GM12878 (cell line): ENCODE measurements at regions not wholly inside any gene's neighbourhood (a gene's known extent, or its start where the extent isn't known, plus 50 kb on each side); places are given as distances from the start of the nearest gene placed in this dataset.

Experiments used
- ATAC-seq: fragments of 200-7000 bp; cut with Tn5 transposase; 3 replicates; pipeline ENCODE4 v1.9.1; 2020; ENCODE audit warnings: mild to moderate bottlenecking, moderate library complexity
- BruUV-seq: library from RNA; stranded (reverse); fragments of 400-500 nt; replicated peaks from 2 replicates; lab custom pipeline; 2021; lab: Mats Ljungman, UMichigan
- CTCF ChIA-PET: fragments of 300-600 bp; sonication (Branson Sonifier 250); formaldehyde crosslinking; extraction: SDS; loops from one replicate; lab custom pipeline; 2021; ENCODE audit warnings: inconsistent platforms; lab: Yijun Ruan, JAX
- POLR2A ChIA-PET: fragments of 350-600 bp; formaldehyde crosslinking; extraction: SDS; loops from one replicate; lab custom pipeline; 2021; ENCODE audit warnings: inconsistent platforms; lab: Charles Lee
- RAD21 ChIA-PET: fragments of 300-600 bp; sonication (Branson Sonifier 250); formaldehyde crosslinking; loops from one replicate; lab custom pipeline; 2023; ENCODE audit warnings: antibody characterized with exemption; ENCODE audit not compliant: unreplicated experiment; lab: Charles Lee
- SMC1A ChIA-PET: fragments of 300-600 bp; sonication (Branson Sonifier 250); formaldehyde crosslinking; loops from one replicate; lab custom pipeline; 2023; ENCODE audit not compliant: unreplicated experiment, uncharacterized antibody; lab: Charles Lee
- DNase-seq: peaks from one replicate; pipeline ENCODE4 v3.0.0-alpha.2; 2011; ENCODE audit warnings: low read depth, low spot score
- FAIRE-seq: peaks from 3 replicates; lab custom pipeline; 2011; peaks lifted over from hg19 to GRCh38; lab: Jason Lieb, UNC
- H2AFZ ChIP-seq: 2 replicates; pipeline ENCODE4 v1.6.0; 2011; ENCODE audit warnings: low read depth, low read length, control low read depth; ENCODE audit not compliant: control insufficient read depth
- H3K27ac ChIP-seq: 2 replicates; pipeline ENCODE4 v1.5.1; 2011; ENCODE audit warnings: control low read depth; ENCODE audit not compliant: control insufficient read depth, insufficient read depth
- H3K27me3 ChIP-seq, 2 experiments: replicated peaks in 1 of 2; 2 replicates each; pipeline versions ENCODE4 v1.6.0 to v1.6.1; 2011; ENCODE audit warnings: low read length in 1 of 2; ENCODE audit not compliant: control insufficient read depth in 2 of 2, insufficient read depth in 2 of 2
- H3K36me3 ChIP-seq, 2 experiments: 2 replicates each; pipeline ENCODE4 v1.5.1; 2011; ENCODE audit warnings: low read length in 1 of 2; ENCODE audit not compliant: control insufficient read depth in 2 of 2, insufficient read depth in 2 of 2
- H3K4me1 ChIP-seq: 2 replicates; pipeline ENCODE4 v1.6.1; 2011; ENCODE audit warnings: mild to moderate bottlenecking, low read length, moderate library complexity, mixed read lengths; ENCODE audit not compliant: control insufficient read depth, insufficient read depth
- H3K4me2 ChIP-seq: 2 replicates; pipeline ENCODE4 v1.6.0; 2011; ENCODE audit warnings: control low read depth; ENCODE audit not compliant: control insufficient read depth, insufficient read depth
- H3K4me3 ChIP-seq: fragments of 200-600 bp; sonication (generic); 2 replicates; pipeline ENCODE4 v1.5.1; 2016
- H3K79me2 ChIP-seq: 2 replicates; pipeline ENCODE4 v1.6.0; 2011; ENCODE audit warnings: low read length; ENCODE audit not compliant: control insufficient read depth, insufficient read depth
- H3K9ac ChIP-seq: 2 replicates; pipeline ENCODE4 v1.8.0; 2011; ENCODE audit warnings: low read length, control low read depth, mixed read lengths; ENCODE audit not compliant: control insufficient read depth, insufficient read depth
- H3K9me3 ChIP-seq: replicated peaks from 3 replicates; pipeline ENCODE4 v1.5.1; 2011; ENCODE audit warnings: mild to moderate bottlenecking, low read length; ENCODE audit not compliant: control insufficient read depth, insufficient read depth
- H4K20me1 ChIP-seq: 2 replicates; pipeline ENCODE4 v1.6.0; 2011; ENCODE audit not compliant: control insufficient read depth, insufficient read depth
- RAD21 ChIP-seq: IDR thresholded peaks from 2 replicates; pipeline ENCODE4 v1.6.1; 2011; ENCODE audit warnings: mild to moderate bottlenecking, low read depth, low read length, moderate library complexity; ENCODE audit not compliant: insufficient read depth
- RCOR1 ChIP-seq: conservative IDR thresholded peaks from 2 replicates; pipeline ENCODE4 v1.6.1; 2012; ENCODE audit warnings: low read depth, low read length, improper control_type of control experiment
- SMC3 ChIP-seq: IDR thresholded peaks from 2 replicates; pipeline ENCODE4 v1.6.1; 2011; ENCODE audit warnings: low read length, improper control_type of control experiment, borderline replicate concordance
- WGBS: methylation state at CpG from one replicate; pipeline ENCODE4 v1.1.6; 2016; ENCODE audit warnings: low lambda C conversion rate; ENCODE audit not compliant: insufficient replicate concordance, insufficient coverage; ENCODE audit errors: missing lambda C conversion rate; 5-methylcytosine and 5-hydroxymethylcytosine counted together
- in situ Hi-C: fragments of 300-500 bp; cut with MboI; formaldehyde crosslinking; loops from 9 replicates; pipeline ENCODE4 v1.14.3; 2018; ENCODE audit warnings: mixed read lengths
- intact Hi-C: fragments of 100-400 bp; cut with micrococcal nuclease; formaldehyde crosslinking; loops from one replicate; pipeline ENCODE4 v1.14.2; 2022; ENCODE audit not compliant: unreplicated experiment
- TF ChIP-seq, protein P1 (sequence below), 3 experiments: IDR thresholded peaks in 2 of 3; conservative IDR thresholded peaks in 1 of 3; 2 replicates each; pipeline ENCODE4 v1.5.1; 2011; ENCODE audit warnings: low read depth in 3 of 3, low read length in 3 of 3, mild to moderate bottlenecking in 3 of 3, control low read depth in 2 of 3, moderate library complexity in 2 of 3, inconsistent platforms in 1 of 3, mixed read lengths in 1 of 3; ENCODE audit not compliant: control insufficient read depth in 2 of 3, insufficient read depth in 1 of 3; ENCODE audit errors: extremely low read depth in 1 of 3
- TF ChIP-seq, protein P2 (sequence below): fragments of 450-650 bp; IDR thresholded peaks from 2 replicates; pipeline ENCODE4 v1.6.1; 2016; ENCODE audit warnings: mild to moderate bottlenecking
- TF ChIP-seq, protein P3 (sequence below): fragments of 450-650 bp; IDR thresholded peaks from 2 replicates; pipeline ENCODE4 v1.6.1; 2017; ENCODE audit warnings: borderline replicate concordance

DNA sequence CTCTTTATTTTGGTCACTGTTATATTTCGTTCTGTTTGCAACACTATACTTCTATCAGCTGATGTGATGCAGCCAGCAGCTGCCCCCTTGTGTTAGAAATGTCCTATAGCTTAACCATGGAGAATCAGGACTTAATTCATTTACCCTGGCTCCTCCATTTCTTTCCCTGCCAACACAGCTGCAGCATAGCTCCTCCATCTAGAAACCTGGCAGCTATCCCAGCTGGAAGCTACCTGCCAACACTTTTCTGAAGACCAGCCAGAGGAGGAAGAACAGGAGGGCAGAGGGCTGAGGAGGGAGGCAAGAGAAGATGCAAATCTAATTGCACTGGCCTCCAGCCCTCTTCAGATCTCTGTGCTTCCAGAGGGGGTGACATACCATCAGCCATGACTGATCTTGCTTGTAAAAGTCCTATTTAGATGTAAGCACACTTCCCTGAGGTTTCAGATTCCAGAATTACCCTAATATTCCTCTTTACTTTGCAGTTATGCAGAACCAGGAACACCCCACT, 156.8 kb upstream of the TMEM260 start:
- in situ Hi-C loops (no loop called here), intact Hi-C loops (no loop called here)
- no peak for DNase-seq
- ChIA-PET CTCF (interaction anchor here (1.0 to 2.7 kb wide), 4 partner anchors 690 to 985 kb away, joined by 4 to 17 read pairs (median 5); no protein-coding TSS in a partner anchor), RAD21 (interaction anchor here (0.9 to 1.5 kb wide), 3 partner anchors 364 to 691 kb away, joined by 3 to 11 read pairs (median 3); no protein-coding TSS in a partner anchor), SMC1A (interaction anchor here (0.6 to 1.2 kb wide), 4 partner anchors 13 to 716 kb away, joined by 3 to 6 read pairs (median 4); no protein-coding TSS in a partner anchor), POLR2A (no interaction called here)
- H3K4me3 ChIP-seq, result no peak overlapping the region
- no TSS peak for BruUV-seq
- TF ChIP-seq, protein P1, sequence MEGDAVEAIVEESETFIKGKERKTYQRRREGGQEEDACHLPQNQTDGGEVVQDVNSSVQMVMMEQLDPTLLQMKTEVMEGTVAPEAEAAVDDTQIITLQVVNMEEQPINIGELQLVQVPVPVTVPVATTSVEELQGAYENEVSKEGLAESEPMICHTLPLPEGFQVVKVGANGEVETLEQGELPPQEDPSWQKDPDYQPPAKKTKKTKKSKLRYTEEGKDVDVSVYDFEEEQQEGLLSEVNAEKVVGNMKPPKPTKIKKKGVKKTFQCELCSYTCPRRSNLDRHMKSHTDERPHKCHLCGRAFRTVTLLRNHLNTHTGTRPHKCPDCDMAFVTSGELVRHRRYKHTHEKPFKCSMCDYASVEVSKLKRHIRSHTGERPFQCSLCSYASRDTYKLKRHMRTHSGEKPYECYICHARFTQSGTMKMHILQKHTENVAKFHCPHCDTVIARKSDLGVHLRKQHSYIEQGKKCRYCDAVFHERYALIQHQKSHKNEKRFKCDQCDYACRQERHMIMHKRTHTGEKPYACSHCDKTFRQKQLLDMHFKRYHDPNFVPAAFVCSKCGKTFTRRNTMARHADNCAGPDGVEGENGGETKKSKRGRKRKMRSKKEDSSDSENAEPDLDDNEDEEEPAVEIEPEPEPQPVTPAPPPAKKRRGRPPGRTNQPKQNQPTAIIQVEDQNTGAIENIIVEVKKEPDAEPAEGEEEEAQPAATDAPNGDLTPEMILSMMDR (IDR thresholded peaks at IDR 0.05 in 2 of 3, conservative IDR thresholded peaks at IDR 0.05 in 1 of 3; ENCODE audit: control insufficient read depth in 2 of 3, extremely low read depth in 1 of 3, insufficient read depth in 1 of 3, low read depth in 3 of 3, low read length in 3 of 3), result peak; percentile 35 to 50 (median 48); a peak in 4 of 6 replicates
- TF ChIP-seq RAD21 (peak; percentile 59), RCOR1 (no peak), SMC3 (peak; percentile 43; the same call in 1 of the 2 replicates)
- TF ChIP-seq, protein P2, sequence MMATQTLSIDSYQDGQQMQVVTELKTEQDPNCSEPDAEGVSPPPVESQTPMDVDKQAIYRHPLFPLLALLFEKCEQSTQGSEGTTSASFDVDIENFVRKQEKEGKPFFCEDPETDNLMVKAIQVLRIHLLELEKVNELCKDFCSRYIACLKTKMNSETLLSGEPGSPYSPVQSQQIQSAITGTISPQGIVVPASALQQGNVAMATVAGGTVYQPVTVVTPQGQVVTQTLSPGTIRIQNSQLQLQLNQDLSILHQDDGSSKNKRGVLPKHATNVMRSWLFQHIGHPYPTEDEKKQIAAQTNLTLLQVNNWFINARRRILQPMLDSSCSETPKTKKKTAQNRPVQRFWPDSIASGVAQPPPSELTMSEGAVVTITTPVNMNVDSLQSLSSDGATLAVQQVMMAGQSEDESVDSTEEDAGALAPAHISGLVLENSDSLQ, result no peak
- TF ChIP-seq, protein P3, sequence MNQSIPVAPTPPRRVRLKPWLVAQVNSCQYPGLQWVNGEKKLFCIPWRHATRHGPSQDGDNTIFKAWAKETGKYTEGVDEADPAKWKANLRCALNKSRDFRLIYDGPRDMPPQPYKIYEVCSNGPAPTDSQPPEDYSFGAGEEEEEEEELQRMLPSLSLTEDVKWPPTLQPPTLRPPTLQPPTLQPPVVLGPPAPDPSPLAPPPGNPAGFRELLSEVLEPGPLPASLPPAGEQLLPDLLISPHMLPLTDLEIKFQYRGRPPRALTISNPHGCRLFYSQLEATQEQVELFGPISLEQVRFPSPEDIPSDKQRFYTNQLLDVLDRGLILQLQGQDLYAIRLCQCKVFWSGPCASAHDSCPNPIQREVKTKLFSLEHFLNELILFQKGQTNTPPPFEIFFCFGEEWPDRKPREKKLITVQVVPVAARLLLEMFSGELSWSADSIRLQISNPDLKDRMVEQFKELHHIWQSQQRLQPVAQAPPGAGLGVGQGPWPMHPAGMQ, result no peak
- H3K4me1 ChIP-seq, result no peaks in the 10 kb centered on the region
- no peaks in the 10 kb centered on the region for H3K36me3 ChIP-seq
- ATAC-seq, result peak; percentile 65
- H3K79me2 ChIP-seq, result no peaks in the 10 kb centered on the region
- no peak overlapping the region for H3K4me2 ChIP-seq
- no peaks in the 10 kb centered on the region for H3K9me3 ChIP-seq
- H3K27ac ChIP-seq, result no peak overlapping the region
- FAIRE-seq, result no peak
- no peak overlapping the region for H2AFZ ChIP-seq
- no peaks in the 10 kb centered on the region for H4K20me1 ChIP-seq
- WGBS, result 0% methylated on average over 1 of the region's 1 CpG
- no peak overlapping the region for H3K9ac ChIP-seq
- no peaks in the 10 kb centered on the region for H3K27me3 ChIP-seq
